Tibial nerve (tissue), 4 donors: ENCODE measurements at regions not wholly inside any gene's neighbourhood (a gene's known extent, or its start where the extent isn't known, plus 50 kb on each side); places are given as distances from the start of the nearest gene placed in this dataset.

ENCODE experiments used
- DNase-seq, 2 donors: peaks; one replicate each; pipeline ENCODE4 v3.0.0-alpha.2; 2019; ENCODE audit warnings: low spot score in 2 of 2
- H3K27ac ChIP-seq, 4 donors: fragments of 200-600 bp; sonication (generic) in 3 of 4; one replicate each; pipeline ENCODE4 v1.5.1; 2017 to 2019; ENCODE audit warnings: mild to moderate bottlenecking in 1 of 4
- H3K27me3 ChIP-seq, 2 donors: fragments of 200-600 bp; sonication (generic) in 1 of 2; one replicate each; pipeline versions ENCODE4 v1.5.1 to v1.6.0; 2017 to 2019
- H3K36me3 ChIP-seq, 3 donors: fragments of 200-600 bp; sonication (generic); one replicate each; pipeline ENCODE4 v1.5.1; 2018 to 2019
- H3K4me1 ChIP-seq, 4 donors: fragments of 200-600 bp; sonication (generic) in 3 of 4; one replicate each; pipeline ENCODE4 v1.5.1; 2017 to 2019
- H3K4me3 ChIP-seq, 4 donors: fragments of 200-600 bp; sonication (generic) in 3 of 4; one replicate each; pipeline ENCODE4 v1.5.1; 2017 to 2019; ENCODE audit warnings: mild to moderate bottlenecking in 1 of 4, moderate library complexity in 1 of 4
- H3K9me3 ChIP-seq, 4 donors: fragments of 200-600 bp; sonication (generic) in 3 of 4; one replicate each; pipeline ENCODE4 v1.5.1; 2017 to 2019
- CTCF ChIP-seq, 5 experiments: fragments of 200-600 bp in 3 of 5; fragments of 450-650 bp in 2 of 5; sonication (generic) in 3 of 5; IDR thresholded peaks; one replicate each; pipeline ENCODE4 v1.5.1; 2016 to 2019; ENCODE audit warnings: antibody characterized with exemption in 5 of 5, mild to moderate bottlenecking in 3 of 5, moderate library complexity in 2 of 5
- EP300 ChIP-seq, 2 donors: sonication (generic); formaldehyde crosslinking; IDR thresholded peaks; one replicate each; pipeline ENCODE4 v1.6.1; 2017; ENCODE audit warnings: antibody characterized with exemption in 2 of 2, mild to moderate bottlenecking in 1 of 2
- POLR2A ChIP-seq, 2 donors: fragments of 450-650 bp; IDR thresholded peaks; one replicate each; pipeline ENCODE4 v1.6.1; 2017; ENCODE audit warnings: antibody characterized with exemption in 2 of 2, mild to moderate bottlenecking in 2 of 2, moderate library complexity in 2 of 2
- WGBS, 2 donors: methylation state at CpG; one replicate each; pipeline ENCODE4 v1.1.5; 2018; 5-methylcytosine and 5-hydroxymethylcytosine counted together

GRCh38 chr4:126529997-126530396, 1102.8 kb upstream of the INTU start:
- no peaks in the 10 kb centered on the region for H3K27me3 ChIP-seq
- 37 to 49% methylated on average over 2 of the region's 2 CpGs for WGBS, 2 donors
- no peaks in the 10 kb centered on the region for H3K36me3 ChIP-seq
- peaks cover 0 to 3% (median 0%) of the 10 kb centered on the region in 4 donors for H3K4me1 ChIP-seq
- TF ChIP-seq POLR2A (IDR thresholded peaks at IDR 0.05) (no peak), EP300 (IDR thresholded peaks at IDR 0.05) (no peak), CTCF (IDR thresholded peaks at IDR 0.05) (no peak)
- H3K9me3 ChIP-seq = peaks cover 0 to 18% (median 0%) of the 10 kb centered on the region in 4 donors
- no peak for DNase-seq
- H3K27ac ChIP-seq = no peak overlapping the region
- H3K4me3 ChIP-seq = no peak overlapping the region

DNA sequence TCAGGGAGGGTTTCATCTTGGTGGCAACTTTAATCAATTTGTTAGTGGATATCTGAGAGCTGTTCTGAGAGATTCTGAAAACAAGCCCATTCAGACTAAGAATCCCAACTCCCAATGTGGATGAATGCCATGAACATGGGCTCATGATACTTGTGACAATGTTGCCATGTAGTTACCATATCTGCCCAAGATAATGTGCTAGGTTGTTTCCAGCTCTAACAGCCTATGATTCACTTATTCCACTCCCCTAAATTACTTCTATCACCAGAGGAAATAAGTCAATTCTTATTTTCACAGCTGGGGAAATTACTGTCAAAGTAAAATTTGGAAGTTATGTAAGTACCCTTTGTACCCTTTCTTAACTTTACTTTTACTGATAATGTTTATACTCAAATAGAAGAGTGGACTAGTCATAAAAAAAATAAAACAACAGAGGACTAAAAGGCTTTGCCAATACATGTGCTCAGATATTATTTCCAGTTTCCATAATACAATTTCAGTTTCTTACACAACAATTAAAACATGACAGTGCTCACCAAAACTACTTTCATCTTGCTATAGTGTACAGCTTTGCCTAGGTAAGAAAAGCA, 1101.7 kb upstream of the INTU start:
- no peak for DNase-seq
- H3K27me3 ChIP-seq = no peaks in the 10 kb centered on the region
- no peaks in the 10 kb centered on the region for H3K36me3 ChIP-seq
- TF ChIP-seq EP300 (IDR thresholded peaks at IDR 0.05) (peak in 1 of 2 donors; percentile 45), CTCF (IDR thresholded peaks at IDR 0.05) (no peak)
- H3K27ac ChIP-seq = no peak overlapping the region
- peaks cover 0 to 10% (median 0%) of the 10 kb centered on the region in 4 donors for H3K9me3 ChIP-seq
- peaks cover 0 to 3% (median 0%) of the 10 kb centered on the region in 4 donors for H3K4me1 ChIP-seq
- H3K4me3 ChIP-seq = no peak overlapping the region

GRCh38 chr4:126532527-126532926, 1100.2 kb upstream of the INTU start:
- Histone ChIP-seq H3K4me1 (peaks cover 0 to 3% (median 0%) of the 10 kb centered on the region in 4 donors), H3K9me3 (no peaks in the 10 kb centered on the region), H3K4me3 (no peak overlapping the region), H3K36me3 (no peaks in the 10 kb centered on the region), H3K27ac (no peak overlapping the region), H3K27me3 (no peaks in the 10 kb centered on the region)
- no peak for TF ChIP-seq EP300 (IDR thresholded peaks at IDR 0.05)
- WGBS, 2 donors = 70 to 89% methylated on average over 1 of the region's 1 CpG
- DNase-seq = no peak

DNA sequence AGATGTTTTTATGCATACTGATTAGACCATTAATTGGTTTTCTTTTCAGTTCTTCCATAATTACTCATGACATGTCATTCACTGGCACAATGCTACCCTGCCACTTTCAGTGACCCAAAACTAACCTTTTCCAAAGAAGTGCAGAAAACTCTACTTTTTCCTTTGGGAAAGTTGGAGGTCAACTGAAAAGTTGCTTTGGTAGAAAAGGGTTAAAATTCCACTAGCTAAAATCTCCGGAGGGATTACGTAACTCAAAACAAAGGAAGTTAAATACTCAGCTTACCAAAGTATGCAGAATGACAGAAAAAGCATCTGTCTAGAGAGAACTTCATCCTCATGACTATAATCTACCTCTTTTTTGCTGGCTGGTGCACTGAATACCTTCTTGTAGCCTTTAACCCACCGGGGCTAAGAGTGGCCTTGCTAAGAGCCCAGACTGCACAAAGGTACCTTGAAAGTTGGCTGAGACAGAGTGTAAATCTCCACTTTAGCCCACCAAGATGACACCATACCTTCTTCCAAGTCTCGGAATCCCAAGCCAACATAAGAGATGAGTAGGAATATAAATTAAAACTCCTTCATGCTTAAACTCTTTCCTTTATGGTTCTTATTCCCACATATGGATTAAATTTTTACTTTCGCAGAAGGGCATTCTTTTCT, 1099.5 kb upstream of the INTU start:
- DNase-seq = no peak
- TF ChIP-seq POLR2A (IDR thresholded peaks at IDR 0.05) (no peak), CTCF (IDR thresholded peaks at IDR 0.05) (no peak), EP300 (IDR thresholded peaks at IDR 0.05) (no peak)
- Histone ChIP-seq H3K4me3 (no peak overlapping the region), H3K4me1 (peaks cover 0 to 3% (median 0%) of the 10 kb centered on the region in 4 donors), H3K27me3 (no peaks in the 10 kb centered on the region), H3K9me3 (no peaks in the 10 kb centered on the region), H3K36me3 (no peaks in the 10 kb centered on the region), H3K27ac (no peak overlapping the region)
- WGBS, 2 donors = 40 to 42% methylated on average over 5 of the region's 5 CpGs

GRCh38 chr4:126539771-126540170, 1093.0 kb upstream of the INTU start:
- Histone ChIP-seq H3K4me3 (no peak overlapping the region), H3K27ac (no peak overlapping the region), H3K36me3 (no peaks in the 10 kb centered on the region), H3K9me3 (no peaks in the 10 kb centered on the region), H3K27me3 (no peaks in the 10 kb centered on the region), H3K4me1 (no peaks in the 10 kb centered on the region)
- 86 to 88% methylated on average over 3 of the region's 3 CpGs for WGBS, 2 donors
- DNase-seq = no peak
- no peak for TF ChIP-seq POLR2A (IDR thresholded peaks at IDR 0.05)
- TF ChIP-seq CTCF (IDR thresholded peaks at IDR 0.05) = no peak
- TF ChIP-seq EP300 (IDR thresholded peaks at IDR 0.05) = no peak
